Activated CD4-positive, alpha-beta T cell treated with anti-CD3 and anti-CD28 coated beads for 4 hours (primary cell): ENCODE measurements at regions not wholly inside any gene's neighbourhood (a gene's known extent, or its start where the extent isn't known, plus 50 kb on each side); places are given as distances from the start of the nearest gene placed in this dataset.
A peak's percentile ranks its signal among the peaks of the same experiment; 100 is the strongest.

Source experiments
- DNase-seq, 2 donors: peaks; one replicate each; pipeline ENCODE4 v3.0.0-alpha.2; 2020

GRCh38 chr3:107969994-107970819 is 120.6 kb downstream of the CD47 start:
- DNase-seq, result no peak

- DNase-seq, result no peak
Observed at GRCh38 chr3:107969525-107969924, 121.3 kb downstream of the CD47 start.

GRCh38 chr3:107966276-107966675 is 124.6 kb downstream of the CD47 start:
- no peak for DNase-seq

- DNase-seq, result no peak
Observed at GRCh38 chr3:107965136-107965655, 125.6 kb downstream of the CD47 start.

GRCh38 chr3:107963581-107963980 is 127.2 kb downstream of the CD47 start:
- no peak for DNase-seq

- no peak for DNase-seq
Observed at GRCh38 chr3:107962946-107963345, 127.9 kb downstream of the CD47 start.

- DNase-seq, result no peak
Observed at GRCh38 chr3:107962037-107962436, 128.8 kb downstream of the CD47 start.

- DNase-seq, result no peak
Observed at GRCh38 chr3:107959550-107960154, 131.2 kb downstream of the CD47 start.

- DNase-seq, result no peak
Observed at GRCh38 chr3:107958146-107958545, 132.7 kb downstream of the CD47 start.

GRCh38 chr3:107956991-107957900 is 133.6 kb downstream of the CD47 start:
- DNase-seq, result no peak

- DNase-seq, result no peak
Observed at GRCh38 chr3:107954845-107955244, 136.0 kb downstream of the CD47 start.

GRCh38 chr3:107953722-107954121 is 137.1 kb downstream of the CD47 start:
- DNase-seq, result no peak

GRCh38 chr3:107951126-107951525 is 139.7 kb downstream of the CD47 start:
- DNase-seq, result no peak

- DNase-seq, result no peak
Observed at GRCh38 chr3:107950417-107950816, 140.4 kb downstream of the CD47 start.

- DNase-seq, result no peak
Observed at GRCh38 chr3:107949394-107949970, 141.3 kb downstream of the CD47 start.

- no peak for DNase-seq
Observed at GRCh38 chr3:107947203-107947602, 143.6 kb downstream of the CD47 start.

GRCh38 chr3:107946700-107947099 is 144.1 kb downstream of the CD47 start:
- DNase-seq, result no peak

- no peak for DNase-seq
Observed at GRCh38 chr3:107945417-107946094, 145.3 kb downstream of the CD47 start.

- no peak for DNase-seq
Observed at GRCh38 chr3:107943786-107944523, 146.9 kb downstream of the CD47 start.

- DNase-seq, result no peak
Observed at GRCh38 chr3:107942951-107943749, 147.7 kb downstream of the CD47 start.

- peak in 1 of 2 donors; percentile 14 for DNase-seq
Observed at GRCh38 chr3:107942244-107942643, 148.6 kb downstream of the CD47 start.
